Stimulated activated effector memory CD8-positive, alpha-beta T cell treated with anti-CD3 and anti-CD28 coated beads, Interleukin-12 subunit alpha, Interleukin-12 subunit beta, amount 100 ng/mL, for 72 hours (primary cell): ENCODE measurements at regions not wholly inside any gene's neighbourhood (a gene's known extent, or its start where the extent isn't known, plus 50 kb on each side); places are given as distances from the start of the nearest gene placed in this dataset.
A peak's percentile ranks its signal among the peaks of the same experiment; 100 is the strongest.

Experiments
- ATAC-seq: fragments of 150-1000 bp; cut with Tn5 transposase; 2 replicates; pipeline ENCODE4 v1.10.0; 2021
- DNase-seq, 2 donors: peaks; one replicate each; pipeline ENCODE4 v3.0.0; 2021 to 2022; ENCODE audit warnings: low spot score in 2 of 2
- H3K27ac Mint-ChIP-seq: one replicate; pipeline ENCODE4 v1.8.0; 2022; ENCODE audit warnings: mild to moderate bottlenecking, mixed read lengths
- H3K36me3 Mint-ChIP-seq: one replicate; pipeline ENCODE4 v1.8.0; 2022; ENCODE audit warnings: mild to moderate bottlenecking, mixed read lengths
- H3K4me1 Mint-ChIP-seq: one replicate; pipeline ENCODE4 v1.8.0; 2022; ENCODE audit warnings: mixed read lengths
- H3K4me3 Mint-ChIP-seq: one replicate; pipeline ENCODE4 v1.8.0; 2022; ENCODE audit warnings: mild to moderate bottlenecking, mixed read lengths
- H3K9me3 Mint-ChIP-seq: one replicate; pipeline ENCODE4 v1.8.0; 2022; ENCODE audit warnings: mixed read lengths

DNA sequence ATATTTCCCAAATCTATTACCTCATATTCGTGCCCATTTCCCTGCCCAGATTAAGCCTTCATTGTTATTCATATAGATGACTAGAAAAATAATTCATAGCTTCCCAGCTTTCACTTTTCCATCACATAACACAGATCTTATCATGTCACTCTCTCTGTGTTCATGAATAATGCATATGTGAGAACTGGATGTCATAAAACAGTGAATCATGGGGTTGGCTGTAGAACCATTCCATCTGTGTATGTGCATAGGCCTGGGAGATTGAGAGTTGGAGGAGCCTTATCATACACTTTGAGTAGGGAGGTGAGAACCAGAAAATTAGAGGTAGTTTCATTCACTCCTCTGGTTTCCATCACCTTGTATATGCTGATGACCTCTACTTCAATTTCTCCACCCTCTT lies 73.9 kb upstream of the RANBP6 start:
- no peak for ATAC-seq
- H3K4me3 Mint-ChIP-seq = no peak overlapping the region
- no peaks in the 10 kb centered on the region for H3K36me3 Mint-ChIP-seq
- no peaks in the 10 kb centered on the region for H3K4me1 Mint-ChIP-seq
- H3K9me3 Mint-ChIP-seq = no peaks in the 10 kb centered on the region
- no peak for DNase-seq
- H3K27ac Mint-ChIP-seq = no peak overlapping the region

GRCh38 chr9:6086006-6086655 lies 70.7 kb upstream of the RANBP6 start:
- DNase-seq = no peak
- Mint-ChIP-seq H3K4me1 (no peaks in the 10 kb centered on the region), H3K9me3 (no peaks in the 10 kb centered on the region), H3K4me3 (no peak overlapping the region), H3K27ac (no peak overlapping the region), H3K36me3 (no peaks in the 10 kb centered on the region)
- ATAC-seq = no peak

- peak; percentile 83 for ATAC-seq
- Mint-ChIP-seq H3K27ac (peak overlapping the region; percentile 80), H3K4me1 (peaks cover 14% of the 10 kb centered on the region)
Measured at GRCh38 chr9:6080154-6080716, 64.8 kb upstream of the RANBP6 start.

DNA sequence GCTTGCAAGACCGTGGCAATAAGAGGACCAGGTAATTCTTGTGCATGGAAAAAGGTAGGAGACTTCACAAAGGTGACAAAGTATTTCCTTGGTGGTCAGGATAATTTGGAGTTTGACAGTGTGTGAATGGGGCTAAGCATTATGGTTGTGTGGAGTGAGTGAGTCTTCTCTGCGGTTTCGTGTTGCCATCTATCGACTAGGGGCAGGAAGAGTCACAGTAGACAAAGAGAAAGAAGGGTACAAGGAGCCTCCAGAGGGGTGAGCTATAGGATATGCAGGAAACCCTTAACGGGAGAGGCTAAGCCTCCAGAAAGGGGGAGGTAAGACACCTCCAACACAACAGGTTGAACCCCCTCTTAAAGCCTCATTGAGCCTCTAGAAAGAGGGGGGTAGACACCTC lies 64.0 kb upstream of the RANBP6 start:
- DNase-seq (no peak), ATAC-seq (no peak)
- H3K4me3 Mint-ChIP-seq = peak overlapping the region; percentile 71
- peaks cover 14% of the 10 kb centered on the region for H3K4me1 Mint-ChIP-seq
- no peaks in the 10 kb centered on the region for H3K36me3 Mint-ChIP-seq
- no peaks in the 10 kb centered on the region for H3K9me3 Mint-ChIP-seq
- peak overlapping the region; percentile 80 for H3K27ac Mint-ChIP-seq

More at GRCh38 chr9:6080154-6080716, 64.8 kb upstream of the RANBP6 start:
- Mint-ChIP-seq H3K4me3 (peak overlapping the region; percentile 71), H3K9me3 (no peaks in the 10 kb centered on the region), H3K36me3 (no peaks in the 10 kb centered on the region)
- DNase-seq = peak; percentile 11 to 73

DNA sequence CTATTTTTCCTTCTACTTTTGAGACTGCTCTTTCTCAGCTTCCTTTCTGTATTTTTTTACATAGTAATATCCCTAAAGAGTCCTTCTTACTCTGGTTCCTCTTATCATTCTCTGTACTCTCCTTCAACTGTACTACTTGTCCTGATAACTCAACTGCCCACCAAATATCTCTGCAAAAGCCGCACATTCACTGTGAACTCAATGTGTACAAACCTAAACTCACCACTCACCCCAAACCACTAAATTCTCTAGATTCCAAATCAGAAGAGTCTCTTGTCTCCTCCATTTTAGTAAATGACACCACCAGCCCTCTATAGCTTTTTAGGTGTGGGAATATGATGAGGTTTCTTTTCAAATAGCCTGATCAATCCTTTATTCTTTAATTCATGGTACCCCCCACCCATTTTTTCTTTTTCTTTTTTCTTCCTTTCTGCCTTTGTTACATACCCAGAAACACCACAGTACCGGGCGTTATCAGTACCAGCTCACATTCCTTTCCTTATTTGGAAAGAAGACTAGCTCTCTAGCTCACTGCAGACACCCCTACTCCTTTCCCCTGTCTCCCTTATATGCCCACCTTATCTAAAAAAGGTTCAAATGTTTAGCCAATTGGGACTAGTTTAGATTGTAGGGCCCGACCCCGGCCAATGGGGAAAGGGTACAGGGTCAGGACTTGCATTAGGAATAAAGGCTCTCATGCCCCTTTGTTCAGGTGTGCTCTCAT lies 63.1 kb upstream of the RANBP6 start:
- no peak overlapping the region for H3K4me3 Mint-ChIP-seq
- H3K4me1 Mint-ChIP-seq = peaks cover 14% of the 10 kb centered on the region
- no peaks in the 10 kb centered on the region for H3K36me3 Mint-ChIP-seq
- H3K9me3 Mint-ChIP-seq = no peaks in the 10 kb centered on the region
- ATAC-seq (no peak), DNase-seq (no peak)
- no peak overlapping the region for H3K27ac Mint-ChIP-seq

- DNase-seq = no peak
- no peak for ATAC-seq
- Mint-ChIP-seq H3K4me3 (no peak overlapping the region), H3K9me3 (no peaks in the 10 kb centered on the region), H3K36me3 (no peaks in the 10 kb centered on the region), H3K27ac (no peak overlapping the region), H3K4me1 (peaks cover 14% of the 10 kb centered on the region)
Measured at GRCh38 chr9:6076851-6077250, 61.4 kb upstream of the RANBP6 start.

- no peak overlapping the region for H3K27ac Mint-ChIP-seq
- no peak overlapping the region for H3K4me3 Mint-ChIP-seq
- peaks cover 8% of the 10 kb centered on the region for H3K4me1 Mint-ChIP-seq
- H3K36me3 Mint-ChIP-seq = no peaks in the 10 kb centered on the region
- no peak for ATAC-seq
- no peak for DNase-seq
- no peaks in the 10 kb centered on the region for H3K9me3 Mint-ChIP-seq
Measured at GRCh38 chr9:6073731-6074130, 58.3 kb upstream of the RANBP6 start.

DNA sequence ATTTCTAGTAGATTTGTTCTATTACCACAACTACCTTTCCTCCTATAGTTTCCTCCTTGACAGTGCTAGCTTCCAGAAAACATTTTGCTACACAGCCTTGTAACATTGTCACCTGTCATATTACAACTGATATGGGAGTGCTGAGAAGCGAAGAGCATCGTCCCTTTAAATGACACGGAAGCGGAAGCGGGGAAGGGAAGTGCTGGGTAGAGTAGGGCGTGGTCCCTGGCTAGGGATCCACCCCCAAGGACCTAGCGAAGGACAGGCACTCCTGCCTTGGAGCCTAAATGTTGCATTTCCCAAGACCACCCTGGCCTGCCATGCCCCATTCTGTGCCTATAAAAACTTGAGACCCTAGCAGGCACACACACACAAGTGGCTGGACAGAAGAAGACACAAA lies 57.4 kb upstream of the RANBP6 start:
- Mint-ChIP-seq H3K9me3 (no peaks in the 10 kb centered on the region), H3K36me3 (no peaks in the 10 kb centered on the region), H3K27ac (no peak overlapping the region), H3K4me3 (no peak overlapping the region), H3K4me1 (peaks cover 16% of the 10 kb centered on the region)
- ATAC-seq (no peak), DNase-seq (no peak)

DNA sequence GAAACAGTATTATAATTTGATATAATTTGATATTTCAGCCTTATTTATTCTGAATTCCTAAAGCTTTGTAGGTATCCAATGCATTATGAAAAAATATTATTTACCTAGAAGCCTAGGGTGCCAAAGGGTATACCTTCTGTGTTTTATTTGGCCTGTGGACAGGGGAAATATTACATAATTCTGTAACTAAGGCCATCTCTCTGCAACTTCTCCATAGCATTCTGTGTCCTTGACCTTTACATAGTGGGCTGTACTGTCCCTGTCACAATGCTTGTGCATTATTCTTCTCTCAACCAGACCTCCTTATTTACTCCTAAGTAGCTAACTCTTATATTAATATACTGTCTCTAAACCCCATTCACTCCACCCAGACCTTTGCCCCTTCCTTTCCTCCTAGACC lies 57.0 kb upstream of the RANBP6 start:
- Mint-ChIP-seq H3K4me1 (peaks cover 16% of the 10 kb centered on the region), H3K4me3 (no peak overlapping the region), H3K9me3 (no peaks in the 10 kb centered on the region), H3K27ac (no peak overlapping the region), H3K36me3 (no peaks in the 10 kb centered on the region)
- DNase-seq (no peak), ATAC-seq (no peak)

GRCh38 chr9:6068983-6069382 lies 53.6 kb upstream of the RANBP6 start:
- DNase-seq (no peak), ATAC-seq (peak; percentile 90)
- Mint-ChIP-seq H3K4me1 (peaks cover 9% of the 10 kb centered on the region), H3K27ac (no peak overlapping the region), H3K36me3 (no peaks in the 10 kb centered on the region), H3K4me3 (no peak overlapping the region), H3K9me3 (no peaks in the 10 kb centered on the region)

GRCh38 chr9:6067426-6067825 lies 52.0 kb upstream of the RANBP6 start:
- Mint-ChIP-seq H3K9me3 (no peaks in the 10 kb centered on the region), H3K27ac (no peak overlapping the region), H3K4me3 (no peak overlapping the region), H3K4me1 (peaks cover 15% of the 10 kb centered on the region), H3K36me3 (no peaks in the 10 kb centered on the region)
- no peak for ATAC-seq
- DNase-seq = no peak
